ENCODE measurements at regions not wholly inside any gene's neighbourhood (a gene's known extent, or its start where the extent isn't known, plus 50 kb on each side); places are given as distances from the start of the nearest gene placed in this dataset.

DNA sequence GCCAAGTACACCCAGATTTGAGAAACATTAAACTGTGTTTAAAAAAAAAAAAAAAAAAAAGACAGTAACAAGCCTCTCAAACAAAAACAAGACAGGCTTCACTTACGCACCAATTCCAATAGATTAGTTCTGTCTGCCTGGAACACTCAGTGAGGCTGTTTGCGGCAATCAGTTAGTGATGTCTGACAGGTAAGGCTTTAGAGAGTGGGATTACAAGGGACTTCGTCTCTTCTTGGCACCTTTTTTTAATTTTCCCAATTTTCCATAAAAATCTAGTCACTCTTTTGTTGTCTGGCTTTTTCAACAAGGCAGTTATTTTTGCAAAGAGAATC lies 79.6 kb downstream of the NCOR2 start:
- no peak for DNase-seq

DNA sequence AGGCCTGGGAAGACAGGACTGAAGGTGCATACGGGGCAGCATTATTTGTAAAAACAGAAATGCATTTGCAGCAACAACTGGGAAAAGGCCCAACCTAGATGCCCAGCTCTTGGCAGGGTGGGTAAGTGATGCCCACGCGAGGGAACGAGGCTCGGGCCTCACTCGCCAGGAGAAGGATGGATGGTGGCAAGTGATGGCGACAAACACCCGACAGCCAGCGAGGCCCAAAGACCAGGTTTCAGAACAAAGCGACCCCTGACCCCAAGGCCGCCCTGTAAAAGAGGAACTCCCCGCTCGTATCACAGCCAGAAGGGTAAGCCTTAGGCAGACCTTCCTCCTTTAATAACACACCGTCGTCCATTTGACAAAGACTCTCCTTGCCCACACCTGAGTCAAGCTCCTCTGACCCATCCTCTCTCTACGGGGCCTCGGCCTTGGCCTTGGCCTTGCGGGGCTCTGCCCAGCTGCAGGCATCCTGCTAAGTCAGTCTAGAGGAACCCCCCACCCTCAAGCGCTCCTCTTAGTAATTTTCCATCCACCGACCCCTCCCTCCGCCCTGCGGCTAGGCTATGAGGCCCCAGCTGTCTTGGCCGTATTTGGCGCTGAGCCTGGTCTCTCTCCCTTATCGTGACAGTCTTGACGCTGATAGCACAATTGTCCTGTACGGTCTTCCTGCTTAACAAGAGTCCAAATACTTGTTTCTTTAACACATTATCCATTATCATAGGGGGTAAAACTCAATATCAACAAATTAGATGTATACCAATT lies 80.2 kb downstream of the NCOR2 start:
- DNase-seq = no peak

GRCh38 chr12:124486346-124486963 lies 81.0 kb downstream of the NCOR2 start:
- DNase-seq = no peak

- no peak for DNase-seq
These were observed 82.0 kb downstream of the NCOR2 start for GRCh38 chr12:124485371-124485770.

DNA sequence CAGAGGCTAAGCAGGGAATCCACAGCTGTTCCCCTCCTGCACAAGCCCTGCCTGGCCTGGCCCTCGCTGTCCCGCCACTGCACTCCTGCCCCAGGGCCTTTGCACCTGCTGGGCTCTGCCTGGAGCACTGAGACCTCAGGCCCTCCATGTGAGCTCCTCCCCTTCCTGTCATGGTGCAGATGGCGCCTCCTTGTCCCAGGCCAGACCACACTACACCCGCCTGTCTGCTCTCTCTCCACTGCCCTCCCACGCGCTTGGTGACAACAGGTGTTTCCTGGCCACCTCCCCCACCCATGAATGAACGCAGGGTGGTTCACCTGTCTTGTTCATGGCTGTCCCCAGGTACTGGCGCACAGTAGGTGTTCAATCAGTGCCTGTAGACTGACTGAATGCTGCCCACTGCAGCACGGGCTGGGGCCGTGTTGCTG lies 82.9 kb downstream of the NCOR2 start:
- DNase-seq = no peak

DNA sequence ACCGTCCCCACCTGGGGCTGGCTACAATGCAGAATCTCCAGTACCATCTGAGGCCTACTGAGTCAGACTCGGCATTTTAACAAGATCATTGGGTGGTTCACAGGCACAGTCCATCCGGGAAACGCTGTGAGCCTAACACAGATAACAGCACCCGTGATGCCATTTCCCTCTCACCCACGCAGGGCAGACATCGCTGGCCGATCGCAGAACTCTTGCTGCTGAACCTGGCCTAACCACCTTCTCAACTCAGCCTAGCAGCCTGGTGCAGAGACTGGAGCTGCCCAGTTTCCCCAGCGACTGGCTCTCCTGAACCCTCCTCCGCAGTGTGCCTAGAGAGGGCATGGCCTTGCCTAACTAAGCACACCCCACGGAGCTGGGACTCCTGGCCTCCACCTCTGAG lies 83.3 kb downstream of the NCOR2 start:
- DNase-seq = no peak

GRCh38 chr12:124482901-124483799 lies 84.3 kb downstream of the NCOR2 start:
- DNase-seq = no peak

DNA sequence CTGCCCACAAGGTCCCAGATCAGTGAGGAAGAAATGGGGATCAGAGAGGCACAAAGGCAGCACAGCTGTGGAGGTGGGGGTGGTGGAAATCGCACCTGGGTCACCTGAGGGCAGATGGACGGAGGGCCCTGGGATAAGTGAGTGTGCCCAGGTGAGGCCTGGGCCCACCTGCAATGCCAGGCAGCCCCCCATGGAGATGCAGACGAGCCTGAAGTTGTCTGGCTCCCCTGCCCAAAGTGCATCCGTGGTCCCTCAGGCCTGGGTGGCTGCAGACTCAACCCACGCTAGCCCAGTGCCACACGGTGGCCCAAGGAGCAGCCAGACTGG lies 84.9 kb downstream of the NCOR2 start:
- no peak for DNase-seq

- DNase-seq = no peak
These were observed 85.4 kb downstream of the NCOR2 start for GRCh38 chr12:124481772-124482566.

GRCh38 chr12:124481257-124481750 lies 86.1 kb downstream of the NCOR2 start:
- DNase-seq = no peak

- DNase-seq = no peak
These were observed 86.7 kb downstream of the NCOR2 start for GRCh38 chr12:124480469-124481256.

DNA sequence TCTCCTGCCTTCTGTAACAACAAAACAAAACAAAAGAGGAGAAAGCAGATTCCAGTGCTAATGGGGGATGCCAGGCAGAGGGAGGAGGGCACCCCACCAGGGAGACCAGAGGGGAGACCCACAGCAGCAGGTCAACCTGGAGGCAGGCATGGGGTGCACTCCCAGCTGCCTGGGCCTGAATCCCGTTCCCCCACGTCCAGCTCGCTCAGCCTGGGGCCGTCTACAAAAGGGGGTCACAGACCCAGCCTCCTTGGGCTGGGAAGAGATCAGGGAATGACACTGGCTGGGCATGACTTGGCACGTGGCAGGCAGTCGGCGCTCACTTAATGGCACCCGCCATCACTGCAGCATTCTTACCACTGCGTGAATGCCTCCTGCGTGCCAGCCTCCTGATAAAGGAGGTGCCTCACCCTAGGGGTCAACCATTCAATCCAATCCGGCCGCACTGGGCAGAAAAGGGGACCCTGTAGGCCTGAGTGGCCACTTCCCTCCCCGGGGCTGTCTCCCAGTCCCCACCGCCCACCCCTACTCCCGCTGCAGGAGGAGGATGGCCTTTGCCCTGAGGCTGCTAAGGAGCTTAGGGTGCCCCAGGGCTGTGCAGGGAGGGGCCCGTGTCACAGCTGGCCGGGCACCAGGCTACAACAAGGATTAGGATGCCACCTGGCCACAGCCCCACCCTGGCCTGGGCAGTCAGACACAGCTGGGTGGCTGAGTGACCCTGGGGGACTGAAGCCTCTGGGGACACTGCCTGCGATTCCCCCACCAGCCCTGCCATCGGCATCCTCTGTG lies 87.5 kb downstream of the NCOR2 start:
- DNase-seq = no peak

- DNase-seq = no peak
These were observed 88.3 kb downstream of the NCOR2 start for GRCh38 chr12:124478985-124479645.

- no peak for DNase-seq
These were observed 89.0 kb downstream of the NCOR2 start for GRCh38 chr12:124478416-124478815.

DNA sequence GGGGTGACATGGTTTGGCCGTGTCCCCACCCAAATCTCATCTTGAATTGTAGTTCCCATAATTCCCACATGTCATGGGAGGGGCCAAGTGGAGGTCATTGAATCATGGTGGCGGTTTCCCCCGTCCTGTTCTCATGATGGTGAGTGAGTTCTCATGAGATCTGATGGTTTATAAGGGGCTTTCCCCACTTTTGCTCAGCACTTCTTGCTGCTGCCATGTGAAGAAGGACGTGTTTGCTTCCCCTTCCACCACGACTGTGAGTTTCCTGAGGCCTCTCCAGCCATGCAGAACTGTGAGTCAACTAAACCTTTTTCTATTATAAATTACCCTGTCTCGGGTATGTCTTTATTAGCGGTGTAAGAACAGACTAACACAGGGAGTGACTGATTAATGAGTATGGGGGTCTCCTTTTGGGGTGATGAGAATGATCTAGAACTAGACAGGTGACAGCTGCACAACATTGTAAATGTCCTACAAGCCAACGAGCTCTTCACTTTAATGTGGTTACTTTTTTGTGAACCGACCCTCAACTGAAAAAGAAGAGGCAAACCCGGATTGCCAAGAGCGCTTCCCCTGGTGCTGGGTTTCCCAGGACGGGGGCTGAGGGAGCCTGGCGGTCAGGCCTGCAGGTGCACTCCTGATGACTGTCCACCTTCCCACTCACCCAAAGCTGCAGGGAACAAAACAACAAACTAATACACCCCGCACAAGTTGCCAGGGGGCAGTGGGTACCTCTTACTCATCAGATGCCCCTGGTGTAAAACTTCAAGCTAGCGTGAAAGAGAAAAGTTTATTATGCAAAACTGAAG lies 90.1 kb downstream of the NCOR2 start:
- DNase-seq = no peak

GRCh38 chr12:124476011-124476400 lies 91.4 kb downstream of the NCOR2 start:
- DNase-seq = no peak

DNA sequence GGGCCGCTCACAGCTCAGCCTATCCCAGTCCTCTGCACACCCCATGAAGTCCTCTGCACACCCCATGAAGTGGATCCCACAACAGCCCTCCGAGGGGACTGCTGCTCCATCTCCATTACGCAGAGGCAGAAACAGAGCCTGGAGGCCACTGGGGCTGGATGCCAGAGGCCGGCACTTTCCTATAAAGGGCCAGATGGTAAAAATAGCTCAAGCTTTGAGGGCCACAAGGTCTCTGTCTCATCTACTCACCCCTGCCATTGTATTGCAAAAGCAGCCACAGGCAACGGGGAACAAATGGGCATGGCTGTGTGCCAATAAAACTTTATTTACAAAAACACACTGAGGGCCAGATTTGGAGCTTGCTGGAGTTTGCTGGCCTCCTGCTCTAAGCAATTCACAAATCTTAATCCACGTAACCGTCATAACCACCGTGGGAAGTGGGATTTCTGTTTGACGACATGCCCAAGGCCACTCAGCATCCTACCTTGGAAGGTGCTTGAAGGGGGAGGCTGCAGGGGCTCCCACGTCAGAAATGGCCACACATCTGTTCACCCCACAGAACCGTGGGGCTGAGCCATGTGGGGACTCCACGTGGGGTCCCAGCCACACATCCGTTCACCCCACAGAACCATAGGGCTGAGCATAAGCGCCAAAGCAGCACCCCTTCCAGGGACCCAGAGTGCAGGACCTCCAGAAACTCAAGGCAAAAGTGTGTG lies 92.0 kb downstream of the NCOR2 start:
- DNase-seq = no peak

DNA sequence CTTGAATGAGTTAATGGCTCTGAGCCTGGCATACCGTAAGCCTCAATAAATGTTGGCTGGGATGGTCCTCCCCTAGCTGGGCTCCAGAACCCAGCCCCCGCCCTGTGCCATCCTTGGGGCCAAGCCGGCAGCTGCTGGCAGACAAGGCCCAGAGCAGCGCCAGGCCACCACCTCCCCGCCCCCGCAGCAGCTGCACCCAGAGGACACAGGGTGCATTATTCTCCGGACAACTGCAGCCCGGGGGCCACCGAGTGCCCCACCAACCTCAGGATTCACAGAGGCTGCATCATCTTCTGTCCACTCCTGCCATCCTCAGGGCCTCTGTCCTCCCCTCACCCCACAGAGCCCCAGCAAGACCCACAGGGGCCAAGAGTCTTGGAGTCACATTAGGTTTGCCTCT lies 92.7 kb downstream of the NCOR2 start:
- no peak for DNase-seq

DNA sequence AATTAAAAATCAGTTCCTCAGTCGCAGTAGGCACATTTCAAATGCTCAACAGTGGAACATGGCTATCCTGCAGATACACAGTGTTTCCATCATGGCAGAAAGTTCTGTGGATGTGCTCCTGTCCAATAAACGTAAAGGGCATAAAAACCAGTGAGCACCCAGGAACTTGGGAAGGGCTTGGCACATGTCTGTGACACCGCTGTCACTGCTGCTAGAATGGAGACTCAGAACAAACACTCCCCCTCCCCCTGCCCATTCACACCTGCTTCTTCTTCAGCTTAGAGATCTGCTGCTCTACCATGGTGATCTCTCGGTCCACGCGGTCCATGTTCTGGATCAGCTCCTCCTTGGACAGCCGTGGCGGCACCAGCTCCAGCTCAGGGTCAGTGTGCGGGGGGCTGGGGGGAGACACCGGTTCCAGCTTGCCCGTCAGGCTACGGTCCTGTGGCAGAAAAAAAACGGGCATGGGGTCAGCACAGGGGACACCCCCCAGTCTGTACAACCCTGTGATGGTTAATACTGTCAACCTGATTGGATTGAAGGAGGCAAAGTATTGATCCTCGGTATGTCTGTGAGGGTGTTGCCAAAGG lies 94.6 kb downstream of the NCOR2 start:
- DNase-seq = no peak
